DLD1 (cell line): ENCODE measurements at regions not wholly inside any gene's neighbourhood (a gene's known extent, or its start where the extent isn't known, plus 50 kb on each side); places are given as distances from the start of the nearest gene placed in this dataset.
"Not testable (repeated sequence)": the region's sequence is repeated elsewhere in the genome, so short reads cannot be mapped to it uniquely, and the experiment has no call there.

Source experiments
- in situ Hi-C: cut with HindIII; loops from 2 replicates; pipeline ENCODE4 v1.10.0; 2017; ENCODE audit warnings: low sequenced_read_pairs

DNA sequence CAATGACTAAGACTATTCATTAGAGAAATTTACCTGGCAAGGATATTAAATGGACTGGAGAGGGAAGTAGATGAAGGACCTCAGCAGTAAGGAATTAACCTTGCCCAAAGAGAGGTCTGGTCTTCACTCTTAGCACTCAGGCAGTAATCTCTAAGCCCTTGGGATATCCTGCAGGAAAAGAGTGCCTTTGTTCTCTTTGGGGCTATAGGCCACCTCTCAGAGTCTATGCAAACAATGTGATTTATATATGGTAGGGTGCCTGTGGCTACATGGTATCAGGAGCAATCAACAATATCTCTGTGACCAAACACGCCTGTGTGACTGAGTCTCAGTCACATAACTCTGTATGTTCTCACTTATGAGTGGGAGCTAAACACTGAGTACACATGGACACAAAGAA, 154.7 kb upstream of the CDK1 start:
- in situ Hi-C loops, result no loop called here

DNA sequence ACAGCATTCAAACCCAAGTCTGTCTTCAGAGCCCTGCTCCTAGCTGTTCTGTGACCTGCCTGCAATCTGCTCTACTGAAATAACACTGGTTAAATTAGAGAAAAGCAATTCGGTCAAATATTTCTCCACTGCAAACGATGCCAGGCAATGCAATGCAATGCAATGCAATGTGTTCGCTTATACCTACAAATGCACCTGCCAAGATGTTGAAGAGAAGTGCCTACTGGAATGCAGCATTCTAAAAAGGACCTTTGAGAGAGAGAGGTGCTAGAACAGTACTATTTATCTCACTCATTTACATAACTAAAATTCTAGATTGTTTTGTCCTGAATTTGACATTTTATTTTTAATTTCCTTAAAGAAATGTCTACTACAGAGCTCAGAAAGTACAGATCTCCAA, 157.3 kb upstream of the CDK1 start:
- in situ Hi-C loops, result no loop called here

DNA sequence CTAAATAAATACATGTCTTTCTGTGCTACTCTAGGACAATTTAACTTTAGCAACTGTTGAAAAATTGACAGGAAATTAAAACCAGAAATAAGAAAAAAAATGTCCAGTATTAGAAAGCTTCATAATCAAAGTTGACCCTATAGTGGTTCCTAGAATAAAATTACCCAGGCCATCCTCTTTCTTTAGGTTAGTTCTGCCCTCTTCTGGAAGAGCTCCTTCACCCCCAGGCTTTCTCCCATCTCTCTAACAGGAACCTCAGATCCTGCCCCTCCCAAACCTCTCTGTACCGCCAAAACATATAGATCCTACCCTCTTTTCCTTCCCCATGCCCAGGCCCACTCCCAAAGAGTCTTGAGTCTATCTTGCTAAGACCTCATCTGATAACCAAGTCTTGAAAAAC, 159.4 kb upstream of the CDK1 start:
- in situ Hi-C loops, result no loop called here

DNA sequence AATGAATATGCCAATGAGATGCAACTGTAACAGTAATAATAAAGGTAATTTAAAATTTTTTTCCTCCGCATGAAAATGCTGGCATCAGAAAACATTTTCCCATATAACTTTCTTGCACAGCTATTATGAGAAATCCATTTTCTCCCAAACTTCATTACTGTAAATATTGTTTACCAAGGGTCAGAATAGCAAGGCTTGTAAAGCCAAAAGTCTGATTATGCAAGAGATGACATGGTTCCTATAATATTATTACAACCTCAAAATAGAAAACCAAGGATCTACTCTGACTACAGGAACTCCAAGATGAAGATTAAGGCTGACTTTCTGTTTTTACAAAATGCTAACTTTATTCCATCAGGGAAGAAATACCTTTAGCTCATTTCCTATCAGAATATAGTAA, 162.7 kb upstream of the CDK1 start:
- in situ Hi-C loops, result no loop called here

DNA sequence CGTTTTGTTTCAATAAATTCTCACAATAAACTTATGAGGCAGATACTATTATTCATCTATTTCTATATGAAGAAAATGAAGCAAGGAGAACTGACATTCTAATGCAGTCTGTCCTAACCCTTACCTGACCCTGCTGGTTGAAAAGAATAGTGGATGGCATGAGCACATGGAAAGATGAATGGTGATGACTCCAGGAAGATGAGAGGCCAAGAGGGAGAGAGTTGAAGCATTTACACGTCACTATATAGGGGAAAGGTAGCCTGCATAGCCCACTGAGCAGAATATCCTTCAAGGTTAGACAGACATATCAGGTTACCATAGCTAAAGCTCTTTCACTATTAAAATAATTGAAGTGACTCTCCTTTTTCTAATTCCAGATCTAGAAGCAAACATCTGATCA, 163.9 kb upstream of the CDK1 start:
- in situ Hi-C loops, result no loop called here

DNA sequence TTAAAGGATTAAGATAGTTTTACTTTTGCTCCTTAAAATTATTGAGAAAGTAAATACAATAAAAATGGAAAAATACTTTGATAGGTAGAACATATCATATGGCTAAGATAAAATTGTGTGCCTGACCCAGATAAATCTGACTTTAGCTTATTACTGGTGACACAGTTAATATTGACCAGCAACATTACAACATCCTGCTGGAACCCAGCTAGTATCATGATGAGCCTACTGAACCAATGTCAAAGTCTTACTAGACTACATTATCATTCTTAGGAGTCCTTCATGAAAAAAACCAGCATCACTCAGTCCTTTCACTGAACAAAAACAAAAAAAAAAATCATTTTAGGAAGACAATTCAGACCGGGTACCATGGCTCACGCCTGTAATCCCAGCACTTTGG, 164.8 kb upstream of the CDK1 start:
- in situ Hi-C loops, result no loop called here

DNA sequence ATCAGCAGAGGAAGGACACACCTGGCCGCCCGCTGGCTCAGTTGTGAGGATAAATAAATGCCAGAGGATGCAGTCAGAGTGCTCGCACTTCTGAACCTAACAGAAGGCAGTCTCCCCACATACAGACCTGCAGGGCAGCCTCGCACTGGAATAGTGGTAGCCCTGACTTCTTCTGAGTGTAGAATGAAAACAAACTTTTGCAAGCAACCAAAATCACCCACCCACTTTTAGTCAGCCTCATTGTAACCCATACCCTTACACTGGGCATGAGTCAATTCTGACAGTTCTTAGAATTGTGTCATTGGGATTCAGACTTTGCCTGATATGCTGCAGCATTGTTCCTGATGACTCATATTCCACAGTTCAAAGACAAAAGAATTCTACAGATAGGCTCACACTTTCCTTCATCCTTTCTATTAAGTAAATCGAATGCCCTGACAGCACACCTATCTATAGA, 167.0 kb upstream of the CDK1 start:
- in situ Hi-C loops, result no loop called here

DNA sequence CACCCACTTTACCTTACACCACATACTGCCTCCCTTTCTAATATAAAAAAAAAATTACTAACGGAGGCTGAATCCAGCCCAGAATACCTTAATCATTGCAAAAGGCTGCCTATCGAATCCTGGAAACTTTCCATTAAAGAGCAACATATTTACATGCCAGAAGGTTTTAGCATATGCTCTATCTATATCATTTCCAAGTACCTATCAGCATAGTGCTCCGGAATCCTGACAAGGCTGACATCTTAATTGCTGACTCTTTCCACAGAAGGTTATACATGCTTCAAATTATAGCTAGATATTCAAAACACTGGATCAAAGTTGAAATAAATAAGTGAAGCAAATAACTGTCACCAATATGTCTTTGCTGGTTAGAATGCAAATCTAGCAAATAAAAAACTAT, 170.9 kb upstream of the CDK1 start:
- in situ Hi-C loops, result no loop called here

DNA sequence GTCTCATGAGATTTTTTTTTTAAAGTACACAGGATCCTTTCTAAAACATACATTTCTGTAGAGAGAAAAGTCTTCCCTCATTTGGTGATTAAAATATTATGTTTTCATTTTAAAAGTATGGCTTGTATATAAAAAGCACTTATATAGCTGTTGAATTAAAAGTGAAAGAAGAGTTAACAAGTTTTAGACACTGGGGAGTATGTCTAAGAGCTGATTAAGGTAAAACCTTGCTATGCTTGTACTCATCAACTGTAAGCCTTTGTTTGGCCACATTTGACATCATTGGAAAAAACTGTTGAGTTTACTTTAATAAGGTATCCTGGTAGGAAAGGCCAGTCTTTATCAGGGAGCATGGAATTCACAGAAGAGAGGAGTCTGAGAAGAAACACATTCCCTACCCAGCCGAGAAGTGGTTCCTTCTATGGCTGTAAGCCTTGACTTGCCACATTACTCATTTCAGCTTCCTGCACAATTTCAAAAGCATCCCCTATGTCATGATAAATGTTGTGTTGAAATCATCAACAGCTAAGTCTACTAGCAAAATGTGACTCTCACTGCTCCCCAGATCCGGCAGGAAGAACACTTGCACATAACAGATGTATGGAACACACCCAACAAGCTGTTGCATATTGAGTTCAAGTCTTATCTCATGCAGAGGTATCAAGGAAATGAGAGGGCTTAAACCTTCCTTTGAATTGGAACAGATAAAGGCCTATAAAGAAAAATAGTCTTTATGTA, 171.8 kb upstream of the CDK1 start:
- in situ Hi-C loops, result no loop called here

DNA sequence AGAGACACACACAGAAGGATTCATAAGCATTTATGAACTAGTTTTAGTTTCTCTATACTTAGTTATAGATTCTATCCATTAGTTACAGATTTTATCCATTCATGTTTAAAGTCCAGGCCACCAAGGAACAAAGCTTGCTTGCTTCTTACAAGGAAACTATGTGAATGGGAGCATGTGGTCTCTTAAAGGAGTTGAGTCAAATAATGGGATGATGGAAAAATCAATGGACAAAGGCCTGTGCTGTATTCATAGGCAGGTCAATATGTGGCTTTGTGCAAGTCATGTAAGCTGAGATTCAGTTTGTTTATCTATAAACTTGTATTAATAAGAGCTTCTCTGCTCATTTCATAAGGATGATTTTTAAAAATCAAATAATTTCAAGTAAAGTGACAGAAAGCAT, 172.8 kb upstream of the CDK1 start:
- in situ Hi-C loops, result no loop called here

DNA sequence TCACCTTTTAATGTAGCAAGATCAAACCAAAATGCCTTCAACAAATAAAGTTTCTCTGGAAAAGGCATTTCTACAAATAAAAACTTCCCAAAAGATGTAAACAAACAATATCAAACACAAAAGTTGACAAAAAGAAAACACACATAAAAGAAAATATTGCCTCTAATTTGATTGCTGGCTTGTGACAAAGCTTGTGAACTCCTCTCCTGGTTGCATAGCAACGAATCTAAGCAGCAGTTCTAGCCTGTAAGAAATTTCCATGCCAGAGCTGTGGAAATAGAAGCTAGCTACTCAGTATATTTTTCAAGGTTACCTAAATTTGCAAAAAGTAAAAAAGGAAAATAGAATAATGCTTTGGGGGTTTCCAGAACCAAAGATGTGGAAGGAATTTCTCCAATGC, 173.9 kb upstream of the CDK1 start:
- in situ Hi-C loops, result no loop called here

DNA sequence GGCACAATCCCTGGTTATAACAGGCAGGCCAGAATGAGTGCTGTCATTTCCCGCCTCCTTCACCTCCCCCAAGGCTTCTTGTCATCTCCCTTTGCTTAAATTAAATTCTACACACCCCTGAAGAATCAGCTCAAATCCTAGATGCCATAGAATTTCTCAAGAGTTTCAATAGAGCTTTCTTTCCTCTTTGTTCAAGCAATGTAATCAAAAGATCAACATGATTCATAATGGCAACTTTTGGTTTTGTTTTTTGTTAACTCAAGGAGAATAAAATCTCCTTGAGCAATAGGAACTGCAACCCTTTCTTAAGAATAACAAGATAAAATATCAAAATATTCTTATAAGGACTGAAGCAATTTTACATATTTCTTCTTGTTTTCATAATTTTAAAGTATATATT, 180.8 kb upstream of the CDK1 start:
- in situ Hi-C loops, result no loop called here

DNA sequence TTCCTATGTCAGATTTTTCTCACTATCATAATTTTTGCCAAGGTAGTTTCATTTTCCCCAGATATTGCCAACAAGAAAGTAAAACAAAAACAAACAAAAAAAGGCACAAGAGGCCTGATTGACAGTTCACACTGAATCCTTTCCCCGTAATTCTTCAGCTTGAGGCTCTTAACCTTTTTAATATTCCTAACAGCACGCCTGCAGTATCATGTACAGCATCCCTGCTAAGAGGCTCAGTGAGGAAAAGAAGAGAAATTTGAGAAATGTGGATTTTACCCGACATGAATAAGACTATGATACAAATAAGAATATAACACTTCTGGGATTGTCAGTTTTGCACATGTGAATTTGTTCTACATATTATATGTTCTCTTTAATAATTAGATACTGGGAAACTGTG, 182.4 kb upstream of the CDK1 start:
- in situ Hi-C loops, result no loop called here

DNA sequence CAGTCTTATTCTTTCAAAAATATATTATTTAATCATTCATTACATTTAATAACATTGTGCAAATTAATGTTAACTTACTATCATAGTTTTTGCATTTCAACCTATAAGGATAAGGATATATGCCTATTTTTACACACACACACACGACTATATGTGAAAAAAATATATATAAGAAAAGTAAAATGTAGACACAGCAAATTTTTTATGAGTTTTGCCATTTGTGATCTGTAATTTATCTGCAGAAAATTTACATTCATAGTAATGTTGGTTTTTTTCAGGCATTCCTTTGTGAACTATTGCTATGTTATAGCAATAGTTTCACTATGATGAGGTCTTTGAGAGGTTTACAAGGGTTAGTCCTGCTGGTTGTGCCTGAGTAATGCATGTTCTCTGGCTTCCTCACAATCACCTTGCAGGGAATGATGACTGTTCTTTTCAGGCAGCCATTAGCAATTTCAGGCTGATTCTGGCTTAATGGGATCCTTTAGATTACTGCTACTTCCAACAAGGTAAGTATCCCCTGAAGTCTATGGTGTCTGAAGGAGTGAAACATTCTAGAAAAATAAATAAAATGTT, 183.7 kb upstream of the CDK1 start:
- in situ Hi-C loops, result no loop called here

DNA sequence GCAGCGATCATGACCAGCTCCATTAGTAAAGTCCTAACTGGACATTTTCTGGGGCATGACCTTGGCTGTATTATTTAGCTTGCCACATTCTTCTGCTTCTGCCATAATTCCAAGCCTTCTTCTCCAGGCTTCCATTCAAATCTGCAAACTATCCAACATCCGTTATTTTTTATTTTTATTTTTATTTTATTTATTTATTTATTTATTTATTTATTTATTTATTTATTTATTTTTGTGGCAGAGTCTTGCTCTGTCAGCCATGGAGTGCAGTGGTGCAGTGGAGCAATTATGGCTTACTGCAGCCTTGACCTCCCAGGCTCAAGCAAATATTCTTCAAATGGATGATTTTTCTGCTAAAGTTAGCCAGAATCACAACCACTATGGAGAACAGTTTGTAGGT, 187.2 kb upstream of the CDK1 start:
- in situ Hi-C loops, result no loop called here

DNA sequence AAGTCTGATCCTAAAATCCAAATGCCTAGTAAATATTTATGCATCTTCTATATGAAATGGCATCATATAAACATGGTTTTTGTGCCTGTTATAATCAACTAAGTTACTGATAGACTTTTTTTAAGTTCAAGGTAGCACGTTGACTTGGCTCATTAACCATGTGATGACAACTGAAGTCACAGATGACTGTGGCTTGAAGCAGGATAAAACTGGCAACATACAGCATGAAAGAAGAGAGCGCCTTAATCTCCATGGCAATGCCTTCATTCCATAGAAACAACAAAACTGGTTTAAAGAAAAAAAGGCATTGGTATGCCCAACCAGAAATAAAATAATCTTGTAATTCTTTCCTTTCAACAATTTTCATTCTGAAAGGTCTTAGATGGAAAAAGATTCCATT, 188.9 kb upstream of the CDK1 start:
- in situ Hi-C loops, result no loop called here

DNA sequence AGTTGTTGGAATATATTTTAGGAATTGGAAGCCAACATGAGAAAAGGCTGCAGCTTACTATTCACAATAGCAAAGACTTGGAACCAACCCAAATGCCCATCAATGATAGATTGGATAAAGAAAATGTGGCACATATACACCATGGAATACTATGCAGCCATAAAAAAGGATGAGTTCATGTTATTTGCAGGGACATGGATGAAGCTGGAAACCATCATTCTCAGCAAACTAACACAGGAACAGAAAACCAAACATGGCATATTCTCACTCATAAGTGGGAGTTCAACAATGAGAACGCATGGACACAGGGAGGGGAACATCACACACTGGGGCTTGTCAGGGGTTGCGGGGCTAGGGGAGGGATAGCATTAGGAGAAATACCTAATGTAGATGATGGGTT, 192.1 kb upstream of the ANK3 start:
- in situ Hi-C loops, result not testable (repeated sequence)

DNA sequence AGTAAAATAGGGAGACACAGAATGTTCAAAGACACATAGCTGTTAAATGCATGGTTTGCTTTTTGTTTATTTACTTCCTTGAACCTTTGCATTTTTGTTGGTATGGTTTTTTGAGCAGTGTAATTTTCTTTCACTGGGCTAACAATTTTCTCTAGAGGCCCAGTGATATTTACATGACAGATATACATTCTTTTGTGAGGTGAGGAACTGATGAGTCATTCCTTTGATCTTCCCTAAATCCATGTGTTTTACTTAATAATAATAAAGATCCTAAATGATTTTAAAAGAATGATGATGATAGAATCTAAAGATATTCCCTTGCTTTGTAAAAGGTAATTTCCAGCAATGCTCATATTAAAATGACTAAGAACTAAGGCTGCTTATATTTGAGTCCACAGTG, 188.5 kb upstream of the ANK3 start:
- in situ Hi-C loops, result no loop called here

DNA sequence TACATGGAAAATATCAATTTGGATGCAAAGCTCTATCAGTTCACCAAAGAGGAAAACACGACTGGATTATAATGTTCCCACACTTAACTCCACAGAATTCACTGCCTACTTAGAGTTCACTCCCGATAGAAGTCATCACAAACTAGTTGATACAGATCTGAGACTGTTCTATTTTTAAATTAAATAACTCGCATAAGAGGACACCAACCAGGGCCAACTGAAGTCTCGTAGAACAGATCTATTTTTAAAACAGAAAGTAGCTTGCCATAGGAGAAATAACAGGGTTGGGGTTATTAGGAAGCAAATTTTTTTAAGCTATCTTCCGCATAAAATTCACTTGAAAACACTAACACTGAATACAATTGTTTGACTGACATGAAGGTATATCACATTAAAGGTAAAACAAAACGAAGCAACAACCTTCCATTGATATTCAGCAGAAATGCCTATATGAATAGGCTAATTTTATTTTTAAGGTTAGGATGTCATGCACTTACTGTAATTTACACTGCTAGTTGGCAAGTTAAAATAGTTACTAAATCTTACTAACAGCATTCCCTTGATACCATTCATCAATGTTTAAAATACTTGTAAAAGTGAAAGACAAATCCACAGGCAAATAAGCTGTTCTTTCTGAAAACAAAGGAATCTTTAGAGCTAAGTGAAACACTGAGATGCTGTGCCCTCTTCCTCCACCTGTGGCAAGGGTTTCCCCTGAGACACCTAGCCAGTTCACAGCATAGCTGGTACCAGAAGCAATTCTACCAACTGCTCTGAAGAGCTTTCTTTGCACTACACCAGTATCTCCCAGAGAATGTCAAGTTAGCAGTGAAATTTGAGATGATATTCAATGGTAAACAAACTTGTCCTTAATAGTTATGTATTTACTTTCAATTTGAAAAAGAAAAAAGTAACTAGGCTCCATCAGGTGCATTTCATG, 186.7 kb upstream of the ANK3 start:
- in situ Hi-C loops, result no loop called here

DNA sequence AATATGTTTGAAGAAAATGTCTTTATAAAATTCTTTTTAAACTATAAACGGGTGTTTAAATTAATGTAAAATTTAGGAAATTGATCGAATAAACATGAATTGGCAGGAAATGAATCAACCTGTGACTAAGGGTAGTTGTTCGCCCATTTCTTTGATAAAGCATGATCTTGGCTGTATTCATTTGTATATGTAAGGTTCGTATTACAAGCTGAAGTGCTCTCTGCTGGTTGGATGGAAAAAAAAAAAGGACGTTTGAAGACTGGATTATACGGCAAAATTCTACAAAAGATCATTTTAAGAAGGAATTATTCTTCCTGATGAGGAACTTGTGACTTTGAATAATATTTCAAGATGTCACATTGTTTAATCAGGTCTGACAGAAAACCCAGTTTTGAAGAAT, 185.4 kb upstream of the ANK3 start:
- in situ Hi-C loops, result no loop called here

DNA sequence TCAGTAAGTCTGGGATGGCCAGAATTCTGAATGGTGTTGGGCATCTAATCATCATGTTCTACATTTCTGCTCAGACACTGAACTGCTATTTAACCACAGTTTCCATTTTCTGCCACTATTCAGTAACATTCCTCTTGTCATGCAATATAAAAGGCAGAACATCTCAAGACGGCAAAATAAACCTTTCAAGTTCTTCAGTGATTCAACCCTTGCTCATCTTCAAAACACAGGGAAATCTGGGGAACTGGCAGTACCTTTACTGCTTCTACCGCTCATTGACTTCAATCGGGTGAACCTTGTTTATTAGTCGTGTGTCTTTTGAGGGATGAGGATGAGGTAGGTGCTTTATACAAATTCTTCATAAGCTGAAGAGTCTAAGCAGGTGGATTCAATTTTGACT, 184.7 kb upstream of the ANK3 start:
- in situ Hi-C loops, result no loop called here

DNA sequence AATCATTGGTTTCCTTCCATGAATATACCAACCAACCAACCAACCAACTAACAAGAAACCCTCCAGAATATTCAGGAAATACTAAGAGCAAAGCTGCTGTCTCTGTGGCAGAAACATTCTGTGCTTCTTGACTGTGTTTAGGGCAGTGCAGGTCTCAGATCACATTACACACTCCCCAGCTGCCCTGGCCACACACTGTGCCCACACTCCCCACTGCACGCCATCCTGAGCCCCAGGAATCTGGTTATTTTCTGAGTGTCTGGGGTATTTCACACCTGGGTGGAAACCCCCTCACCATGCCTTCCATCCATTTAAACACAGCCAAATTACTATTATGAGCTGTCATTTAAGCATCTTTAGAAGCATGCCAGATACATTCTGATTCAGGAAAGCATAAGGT, 183.7 kb upstream of the ANK3 start:
- in situ Hi-C loops, result no loop called here
